NCI-H2196 (cell line): ENCODE measurements at regions not wholly inside any gene's neighbourhood (a gene's known extent, or its start where the extent isn't known, plus 50 kb on each side); places are given as distances from the start of the nearest gene placed in this dataset.

Source experiments
- DNase-seq: peaks from one replicate; lab custom pipeline; 2025; ENCODE audit not compliant: unreplicated experiment; lab: John Stamatoyannopoulos, UW

DNA sequence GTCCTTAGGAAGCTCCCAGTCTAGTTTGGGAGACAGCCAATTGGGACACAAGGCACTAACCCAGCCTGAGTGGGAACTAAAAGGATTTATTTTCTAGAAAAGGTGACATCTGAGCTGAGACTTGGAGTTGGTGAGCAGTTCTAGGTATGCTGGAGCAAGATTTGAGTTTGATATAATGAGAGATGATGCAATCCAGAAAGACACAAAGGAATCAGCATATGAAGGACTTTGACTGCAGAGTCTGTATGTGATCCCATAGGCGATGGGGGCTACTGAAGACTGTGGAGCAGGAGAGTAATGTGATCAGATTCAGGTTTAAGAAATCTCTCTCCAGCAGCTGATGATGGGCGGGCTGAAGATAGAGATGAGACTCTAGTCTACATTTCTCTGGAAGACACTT is 135.1 kb upstream of the MYCN start:
- no peak for DNase-seq

DNA sequence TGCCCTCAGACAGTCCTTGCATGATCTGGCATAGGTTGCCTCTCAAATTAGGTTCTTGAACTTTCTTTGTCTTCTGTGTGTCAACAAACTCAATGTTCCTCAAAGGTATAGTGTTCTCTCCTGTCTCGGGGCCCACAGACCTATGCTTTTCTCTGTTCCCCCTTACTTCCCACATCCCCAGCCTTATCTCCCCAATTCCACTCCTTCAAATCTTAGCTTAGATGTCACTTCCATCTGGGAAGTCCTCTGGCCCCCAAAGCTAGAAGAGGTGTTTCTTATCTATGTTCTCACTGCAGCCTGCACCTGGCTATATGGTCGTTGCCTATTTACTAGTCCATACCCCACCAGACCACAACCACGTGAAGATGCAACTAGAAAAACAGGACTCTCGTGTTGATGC is 134.6 kb upstream of the MYCN start:
- DNase-seq = no peak

- no peak for DNase-seq
Measured at GRCh38 chr2:15806801-15807417, 133.4 kb upstream of the MYCN start.

DNA sequence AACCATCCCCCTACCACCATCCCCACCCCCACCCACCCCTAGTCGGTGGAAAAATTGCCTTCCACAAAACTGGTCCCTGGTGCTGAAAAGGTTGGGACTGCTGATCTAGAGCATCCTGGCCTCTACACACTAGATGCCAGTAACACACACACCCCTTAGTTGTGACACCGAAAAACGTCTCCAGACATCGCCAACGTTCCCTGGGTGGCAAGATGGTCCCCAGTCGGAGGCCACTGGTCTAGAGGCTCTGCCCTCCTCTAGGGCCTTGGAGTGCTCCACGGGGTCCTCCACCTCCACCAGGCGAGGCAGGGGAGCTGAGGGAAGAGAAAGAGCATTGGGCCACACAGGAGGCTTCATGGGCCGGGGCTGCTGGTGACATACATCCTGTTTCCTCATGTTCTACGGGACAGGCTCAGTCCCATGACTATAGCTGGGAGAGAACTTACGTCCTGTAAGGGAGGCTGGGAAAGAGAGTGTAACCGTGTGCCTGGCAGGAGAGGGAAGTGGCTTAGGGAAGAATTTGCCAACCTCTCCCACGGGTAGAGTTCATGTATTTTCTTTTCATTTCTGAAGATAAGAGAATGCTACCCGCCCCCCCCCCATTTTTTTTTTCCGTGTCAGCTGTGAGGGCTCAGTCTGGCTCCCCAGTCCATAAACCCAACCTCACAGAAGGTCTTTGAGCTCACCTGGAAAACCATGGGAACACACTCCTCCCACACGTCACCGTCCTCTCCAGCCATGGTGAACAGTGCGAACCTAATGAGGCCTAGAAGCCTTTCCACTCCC is 132.7 kb upstream of the MYCN start:
- no peak for DNase-seq

DNA sequence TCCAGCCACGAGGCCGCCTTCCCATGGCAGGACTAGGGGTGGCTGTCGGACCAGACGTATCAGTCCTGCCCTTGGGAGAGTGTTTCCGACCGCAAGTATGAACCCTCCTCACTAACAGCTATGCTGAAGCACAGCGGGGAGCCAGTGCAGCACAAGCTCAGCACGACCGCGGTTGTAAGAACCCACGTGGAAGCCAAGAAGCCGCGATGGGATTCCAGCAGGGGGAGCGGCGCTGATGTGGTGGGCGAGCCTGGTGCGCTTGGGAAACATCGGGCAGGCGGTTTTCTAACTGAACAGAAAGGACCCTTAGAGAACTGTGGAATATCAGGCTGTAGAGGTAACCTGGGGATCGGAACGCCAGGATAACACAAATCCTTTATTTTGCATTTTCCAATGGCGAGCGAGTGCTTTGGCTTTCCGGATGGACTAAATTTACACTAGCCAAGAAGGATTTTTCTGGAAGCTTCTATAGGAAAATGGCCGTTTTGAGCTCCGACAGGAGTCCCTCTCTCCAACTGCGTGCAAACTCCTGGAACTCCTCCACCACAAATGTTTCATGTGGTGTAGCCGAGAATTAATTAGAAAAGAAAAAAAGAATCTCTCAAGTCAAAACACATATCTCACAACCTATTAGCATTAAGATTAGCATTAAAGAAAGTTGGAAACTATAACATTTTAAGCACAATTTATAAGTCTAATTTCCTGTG is 132.0 kb upstream of the MYCN start:
- DNase-seq = no peak

- no peak for DNase-seq
Measured at GRCh38 chr2:15808944-15809343, 131.4 kb upstream of the MYCN start.

GRCh38 chr2:15809404-15809803 is 130.9 kb upstream of the MYCN start:
- DNase-seq = no peak

DNA sequence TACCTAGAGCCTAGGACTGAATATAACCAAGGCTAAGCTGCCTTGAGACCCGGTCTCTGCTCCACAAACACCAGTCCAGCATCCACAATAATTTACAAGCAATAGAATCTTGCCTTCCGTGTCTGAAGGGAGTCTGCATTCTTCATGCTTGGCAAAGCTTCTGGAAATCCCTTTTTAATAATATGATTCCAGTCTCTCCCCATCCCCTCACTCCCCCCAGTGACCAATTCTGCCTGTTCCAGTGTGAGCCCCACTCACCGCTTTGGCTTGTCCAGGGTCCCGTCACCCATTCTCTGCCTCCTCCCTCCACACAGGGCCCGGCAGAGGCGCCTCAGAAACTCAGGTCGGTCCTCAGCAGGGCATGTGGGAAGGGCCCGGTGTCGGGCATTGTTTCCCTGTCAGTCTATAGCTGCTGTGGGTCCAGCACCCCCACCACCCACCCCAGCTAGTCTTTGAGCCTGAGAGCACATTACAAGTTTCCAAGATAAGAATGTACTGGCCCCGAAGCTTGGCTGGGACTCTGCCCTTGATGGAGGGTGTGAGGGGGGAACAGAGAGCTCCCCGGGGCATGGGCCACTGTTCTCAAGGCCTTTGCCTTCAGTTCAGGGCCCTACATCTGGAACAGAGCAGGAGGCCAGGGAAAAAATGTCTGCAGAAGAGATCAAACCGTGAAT is 129.7 kb upstream of the MYCN start:
- no peak for DNase-seq

- DNase-seq = no peak
Measured at GRCh38 chr2:15811367-15811766, 129.0 kb upstream of the MYCN start.

DNA sequence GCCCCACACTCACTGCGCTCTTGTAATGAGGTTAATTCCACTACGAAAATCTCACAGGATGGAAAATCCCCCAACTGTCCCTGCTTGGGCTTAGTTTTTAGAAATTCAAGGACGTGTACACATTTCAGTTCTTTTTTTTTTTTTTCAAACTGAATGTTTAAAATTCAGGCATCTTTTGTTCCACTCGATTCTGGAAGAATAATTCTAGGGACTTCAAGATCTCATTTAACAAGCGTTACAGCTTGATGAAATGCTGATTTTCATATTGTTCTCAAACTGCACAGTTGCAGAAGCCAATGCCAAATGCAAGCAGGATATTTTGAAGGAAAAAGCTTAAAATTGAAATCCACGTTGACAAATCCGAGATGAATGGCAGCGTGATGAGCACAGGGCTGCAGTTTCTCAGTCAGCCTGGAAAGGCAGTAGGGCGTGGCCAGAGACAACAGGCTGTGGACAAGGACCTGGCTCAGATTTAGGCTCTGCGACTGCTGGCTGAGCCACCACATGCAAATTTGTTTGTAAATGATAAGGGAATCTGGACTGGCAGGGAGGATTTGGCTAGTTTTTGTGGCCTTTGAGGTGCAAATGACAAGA is 128.1 kb upstream of the MYCN start:
- DNase-seq = no peak

DNA sequence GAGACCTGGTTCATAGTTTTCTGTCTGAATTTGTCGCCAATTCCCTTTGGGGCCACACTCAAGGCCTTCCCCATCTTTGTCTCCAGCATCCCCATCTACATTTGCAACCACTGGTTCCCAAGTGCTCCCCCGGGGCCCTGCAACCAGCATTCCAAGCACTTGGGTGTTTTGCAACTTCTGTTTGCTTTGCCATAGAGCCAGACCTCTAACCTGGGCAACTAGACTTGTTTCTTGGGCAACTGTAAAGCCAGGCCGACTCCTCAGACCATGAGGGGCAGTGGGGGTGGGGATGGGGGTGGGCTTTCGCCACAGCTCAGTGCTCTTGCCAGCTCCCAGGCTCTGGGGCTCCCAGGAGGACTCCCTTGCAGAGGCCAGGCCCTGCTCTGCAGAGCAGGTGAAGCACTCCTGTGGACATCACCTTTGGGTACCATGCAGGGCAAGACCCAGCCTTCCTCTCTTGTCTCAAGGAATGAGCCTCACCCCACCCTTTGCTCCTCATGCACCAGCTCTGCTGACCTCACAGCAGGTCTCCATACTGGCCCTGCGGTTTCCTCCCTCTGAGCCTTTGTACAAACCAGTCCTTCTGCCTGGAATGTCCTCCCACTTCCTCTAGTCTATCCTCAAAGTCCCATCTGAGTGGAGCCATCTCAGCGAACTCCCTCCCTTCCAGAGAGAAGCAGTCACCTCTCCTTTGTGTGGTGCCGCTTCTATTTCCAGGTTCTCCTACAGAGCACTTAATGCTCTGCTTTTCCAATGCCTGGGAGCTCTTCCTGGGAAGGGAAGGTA is 126.7 kb upstream of the MYCN start:
- DNase-seq = no peak

DNA sequence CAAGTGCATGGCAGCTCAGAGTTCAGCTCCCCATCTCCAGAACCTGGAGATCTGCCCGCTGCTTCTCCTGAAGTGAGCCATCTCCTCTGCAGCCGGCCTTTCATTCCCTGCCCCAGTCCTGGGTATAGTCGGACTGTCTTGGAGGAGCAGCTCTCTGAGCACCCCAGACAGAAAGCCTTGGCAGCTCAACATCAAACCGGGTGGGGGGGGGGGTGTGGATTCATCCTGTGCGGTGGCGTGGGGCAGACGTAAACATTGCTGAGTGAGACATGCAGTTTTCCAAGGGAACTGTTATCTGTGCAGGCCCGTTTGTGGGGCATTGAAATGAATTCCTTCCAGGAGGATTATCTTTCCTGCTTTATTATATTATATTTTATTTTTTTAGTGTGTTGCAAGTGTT is 125.9 kb upstream of the MYCN start:
- no peak for DNase-seq

DNA sequence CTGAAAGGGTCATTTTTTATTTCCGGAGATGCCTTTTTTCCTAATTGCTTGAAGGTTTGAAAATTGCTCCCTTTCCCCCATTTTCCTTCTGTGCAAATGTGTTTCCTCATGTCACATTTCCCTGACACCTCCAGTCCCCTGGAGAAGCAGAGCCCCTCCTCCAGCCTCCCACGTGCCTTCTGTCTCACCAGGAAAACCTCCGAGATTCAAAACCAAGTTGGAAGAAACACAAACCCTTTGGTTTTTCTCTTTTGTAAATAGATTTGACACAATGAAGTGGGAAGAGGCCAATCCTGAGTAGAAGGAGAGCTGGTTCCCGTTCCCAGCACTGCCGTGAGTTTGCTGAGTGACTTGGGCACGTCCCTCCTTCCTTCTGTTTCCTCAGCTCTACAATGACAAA is 125.4 kb upstream of the MYCN start:
- DNase-seq = no peak

- no peak for DNase-seq
Measured at GRCh38 chr2:15816226-15816625, 124.1 kb upstream of the MYCN start.

GRCh38 chr2:15816674-15817406 is 123.5 kb upstream of the MYCN start:
- no peak for DNase-seq

DNA sequence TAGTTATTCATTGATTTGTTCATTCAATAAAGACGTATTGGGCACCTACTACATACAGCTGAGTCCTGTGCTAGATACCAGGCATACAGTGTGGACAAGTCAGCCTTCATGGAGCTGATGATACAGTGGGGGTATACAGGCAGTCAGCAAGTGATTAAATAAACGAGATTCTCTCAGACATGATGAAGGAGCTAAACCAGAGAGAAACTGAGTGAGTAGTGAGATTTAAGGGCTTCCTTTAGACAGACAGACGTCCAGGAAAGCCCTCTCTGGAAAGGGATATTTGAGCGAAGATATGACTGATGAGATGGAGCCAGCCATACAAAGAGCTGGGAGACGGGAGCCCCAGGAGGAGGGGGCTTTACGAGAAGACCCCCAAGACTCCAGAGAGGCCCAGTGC is 122.6 kb upstream of the MYCN start:
- DNase-seq = no peak

DNA sequence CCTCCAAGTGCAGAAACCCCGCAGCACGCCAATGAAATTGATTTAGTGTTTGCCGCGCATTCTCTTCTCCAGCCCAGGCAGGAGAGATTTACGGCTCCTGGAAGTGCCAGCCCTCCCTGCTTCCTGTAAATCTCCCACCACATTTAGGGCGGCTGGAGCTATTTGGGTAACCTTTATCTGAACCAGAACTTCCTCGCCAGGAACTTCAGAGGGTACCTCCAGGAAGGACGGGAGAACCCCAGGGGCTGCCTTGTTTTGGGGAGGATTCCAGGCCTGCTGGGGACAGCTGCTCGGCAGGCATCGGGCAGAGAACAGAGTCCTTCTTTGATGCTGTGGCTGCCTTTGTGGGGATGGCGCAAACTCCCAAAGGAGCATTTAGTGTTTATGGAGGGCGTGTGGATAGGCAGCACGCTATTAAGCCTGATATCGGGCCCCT is 122.0 kb upstream of the MYCN start:
- no peak for DNase-seq

GRCh38 chr2:15818881-15819280 is 121.5 kb upstream of the MYCN start:
- DNase-seq = no peak

GRCh38 chr2:15819562-15820256 is 120.6 kb upstream of the MYCN start:
- DNase-seq = no peak
